CD4-positive, alpha-beta T cell (primary cell): ENCODE measurements at regions not wholly inside any gene's neighbourhood (a gene's known extent, or its start where the extent isn't known, plus 50 kb on each side); places are given as distances from the start of the nearest gene placed in this dataset.

Experiments used
- ATAC-seq: fragments of 200-7000 bp; cut with Tn5 transposase; one replicate; pipeline ENCODE4 v1.10.0; 2022; ENCODE audit warnings: mild to moderate bottlenecking; ENCODE audit not compliant: poor library complexity
- CTCF ChIA-PET: fragments of 350-600 bp; sonication (Branson Sonifier 250); formaldehyde crosslinking; loops from one replicate; lab custom pipeline; 2021; ENCODE audit warnings: antibody characterized with exemption, inconsistent platforms; lab: Charles Lee
- POLR2A ChIA-PET: fragments of 350-600 bp; sonication (Branson Sonifier 250); formaldehyde crosslinking; loops from one replicate; lab custom pipeline; 2021; ENCODE audit warnings: antibody characterized with exemption, inconsistent platforms; lab: Charles Lee
- DNase-seq, 14 experiments: peaks; one replicate each; pipeline ENCODE4 v3.0.0-alpha.2; 2013 to 2020; ENCODE audit warnings: mixed read lengths in 2 of 14
- H3K27ac ChIP-seq, 2 donors: one replicate each; pipeline versions ENCODE4 v1.5.1 to v1.7.0; 2013; ENCODE audit warnings: low read length in 2 of 2, low read depth in 1 of 2, mild to moderate bottlenecking in 1 of 2
- H3K27me3 ChIP-seq, 2 experiments: 1 replicate in 1 of 2; 2 replicates in 1 of 2; pipeline versions ENCODE4 v1.6.1 to v1.7.0; 2013; ENCODE audit warnings: low read length in 2 of 2, control low read depth in 1 of 2, mild to moderate bottlenecking in 1 of 2, moderate library complexity in 1 of 2; ENCODE audit not compliant: insufficient read depth in 2 of 2, control insufficient read depth in 1 of 2
- H3K36me3 ChIP-seq: one replicate; pipeline ENCODE4 v1.6.1; 2013; ENCODE audit warnings: low read length, control low read depth; ENCODE audit not compliant: insufficient read depth
- H3K4me1 ChIP-seq: one replicate; pipeline ENCODE4 v1.6.1; 2013; ENCODE audit warnings: low read length, control low read depth; ENCODE audit not compliant: insufficient read depth
- H3K4me3 ChIP-seq: one replicate; pipeline ENCODE4 v1.5.1; 2013; ENCODE audit warnings: mild to moderate bottlenecking, low read length, moderate library complexity
- H3K9me3 ChIP-seq, 2 experiments: 1 replicate in 1 of 2; 2 replicates in 1 of 2; pipeline versions ENCODE4 v1.6.1 to v1.7.0; 2013; ENCODE audit warnings: low read length in 2 of 2, mild to moderate bottlenecking in 2 of 2, control low read depth in 1 of 2, moderate library complexity in 1 of 2; ENCODE audit not compliant: control insufficient read depth in 1 of 2, insufficient read depth in 1 of 2
- H3K27ac Mint-ChIP-seq: one replicate; pipeline ENCODE4 v1.8.0; 2020; ENCODE audit warnings: mixed read lengths
- H3K27me3 Mint-ChIP-seq: one replicate; pipeline ENCODE4 v1.8.0; 2021; ENCODE audit warnings: mixed read lengths
- H3K36me3 Mint-ChIP-seq: one replicate; pipeline ENCODE4 v1.8.0; 2021; ENCODE audit warnings: low read depth, mixed read lengths
- H3K4me1 Mint-ChIP-seq: one replicate; pipeline ENCODE4 v1.8.0; 2021; ENCODE audit warnings: low read depth, mixed read lengths
- H3K4me3 Mint-ChIP-seq: one replicate; pipeline ENCODE4 v1.8.0; 2020; ENCODE audit warnings: mild to moderate bottlenecking, mixed read lengths
- H3K9me3 Mint-ChIP-seq: one replicate; pipeline ENCODE4 v1.8.0; 2020; ENCODE audit warnings: mixed read lengths
- intact Hi-C, 2 experiments: fragments of 100-400 bp; cut with DNase I in 1 of 2; cut with micrococcal nuclease in 1 of 2; formaldehyde crosslinking; loops; one replicate each; pipeline versions ENCODE4 v1.15.1 to v1.9.0; 2023 to 2025; cut with DNase I, micrococcal nuclease
- TF ChIP-seq, protein P1 (sequence below): fragments of 200-600 bp; IDR thresholded peaks from one replicate; pipeline ENCODE4 v1.8.0; 2022; ENCODE audit warnings: antibody characterized with exemption, mild to moderate bottlenecking

DNA sequence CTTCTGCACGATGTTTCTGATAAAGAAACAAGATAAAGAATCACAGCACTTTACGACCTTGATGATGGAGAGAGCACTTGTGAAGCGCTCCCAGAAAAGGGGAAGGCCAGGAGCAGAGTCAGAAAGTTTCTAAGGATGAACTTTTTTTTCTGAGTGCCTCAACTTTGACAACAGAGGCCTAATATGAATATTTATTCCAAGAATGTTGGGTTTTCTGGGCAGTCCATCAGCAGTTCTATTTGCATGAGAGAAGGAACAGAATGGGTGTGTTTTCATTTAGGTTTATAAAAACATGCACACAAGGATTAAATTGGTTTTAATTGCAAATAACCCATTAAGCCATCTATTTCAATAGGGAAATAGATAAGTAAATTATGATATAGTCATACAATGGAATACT lies 204.9 kb downstream of the SIM1 start:
- ChIA-PET CTCF (no interaction called here), POLR2A (no interaction called here)
- no peak for DNase-seq
- no peaks in the 10 kb centered on the region for H3K27me3 ChIP-seq
- H3K36me3 ChIP-seq = no peaks in the 10 kb centered on the region
- no peak overlapping the region for H3K4me3 Mint-ChIP-seq
- H3K9me3 Mint-ChIP-seq = no peaks in the 10 kb centered on the region
- H3K27ac Mint-ChIP-seq = no peak overlapping the region
- ATAC-seq = no peak
- H3K9me3 ChIP-seq = no peaks in the 10 kb centered on the region
- H3K4me3 ChIP-seq = no peak overlapping the region
- H3K36me3 Mint-ChIP-seq = no peaks in the 10 kb centered on the region
- intact Hi-C loops = no loop called here
- TF ChIP-seq, protein P1, sequence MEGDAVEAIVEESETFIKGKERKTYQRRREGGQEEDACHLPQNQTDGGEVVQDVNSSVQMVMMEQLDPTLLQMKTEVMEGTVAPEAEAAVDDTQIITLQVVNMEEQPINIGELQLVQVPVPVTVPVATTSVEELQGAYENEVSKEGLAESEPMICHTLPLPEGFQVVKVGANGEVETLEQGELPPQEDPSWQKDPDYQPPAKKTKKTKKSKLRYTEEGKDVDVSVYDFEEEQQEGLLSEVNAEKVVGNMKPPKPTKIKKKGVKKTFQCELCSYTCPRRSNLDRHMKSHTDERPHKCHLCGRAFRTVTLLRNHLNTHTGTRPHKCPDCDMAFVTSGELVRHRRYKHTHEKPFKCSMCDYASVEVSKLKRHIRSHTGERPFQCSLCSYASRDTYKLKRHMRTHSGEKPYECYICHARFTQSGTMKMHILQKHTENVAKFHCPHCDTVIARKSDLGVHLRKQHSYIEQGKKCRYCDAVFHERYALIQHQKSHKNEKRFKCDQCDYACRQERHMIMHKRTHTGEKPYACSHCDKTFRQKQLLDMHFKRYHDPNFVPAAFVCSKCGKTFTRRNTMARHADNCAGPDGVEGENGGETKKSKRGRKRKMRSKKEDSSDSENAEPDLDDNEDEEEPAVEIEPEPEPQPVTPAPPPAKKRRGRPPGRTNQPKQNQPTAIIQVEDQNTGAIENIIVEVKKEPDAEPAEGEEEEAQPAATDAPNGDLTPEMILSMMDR = no peak
- H3K4me1 ChIP-seq = no peaks in the 10 kb centered on the region
- H3K4me1 Mint-ChIP-seq = no peaks in the 10 kb centered on the region
- H3K27ac ChIP-seq = no peak overlapping the region
- H3K27me3 Mint-ChIP-seq = no peaks in the 10 kb centered on the region

DNA sequence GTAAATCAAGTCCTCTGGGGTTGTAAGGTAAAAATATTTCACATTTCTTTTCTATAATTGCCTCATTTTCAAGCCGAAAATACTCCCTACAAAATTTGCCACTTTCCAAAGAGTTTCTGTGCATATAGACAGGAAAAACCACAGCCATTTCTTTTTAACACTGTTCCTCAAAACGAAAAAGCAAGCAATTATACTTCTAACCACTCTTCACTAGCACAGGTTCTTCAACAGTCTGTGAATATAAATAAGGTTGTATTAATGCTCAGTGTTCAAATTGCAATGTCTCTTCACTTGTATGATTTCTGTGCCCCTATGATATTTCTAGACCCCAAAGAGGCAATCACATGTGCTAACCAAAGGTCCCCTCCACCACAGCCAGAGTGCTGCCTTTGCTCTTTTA lies 206.0 kb downstream of the SIM1 start:
- intact Hi-C loops = no loop called here
- Histone ChIP-seq H3K27me3 (no peaks in the 10 kb centered on the region), H3K4me3 (no peak overlapping the region), H3K9me3 (no peaks in the 10 kb centered on the region), H3K36me3 (no peaks in the 10 kb centered on the region), H3K4me1 (no peaks in the 10 kb centered on the region), H3K27ac (no peak overlapping the region)
- ATAC-seq (no peak), DNase-seq (no peak)
- H3K4me3 Mint-ChIP-seq = no peak overlapping the region
- ChIA-PET CTCF (no interaction called here), POLR2A (no interaction called here)
- no peaks in the 10 kb centered on the region for H3K4me1 Mint-ChIP-seq
- no peaks in the 10 kb centered on the region for H3K27me3 Mint-ChIP-seq
- no peak overlapping the region for H3K27ac Mint-ChIP-seq
- TF ChIP-seq, protein P1 = no peak
- no peaks in the 10 kb centered on the region for H3K36me3 Mint-ChIP-seq
- H3K9me3 Mint-ChIP-seq = no peaks in the 10 kb centered on the region

DNA sequence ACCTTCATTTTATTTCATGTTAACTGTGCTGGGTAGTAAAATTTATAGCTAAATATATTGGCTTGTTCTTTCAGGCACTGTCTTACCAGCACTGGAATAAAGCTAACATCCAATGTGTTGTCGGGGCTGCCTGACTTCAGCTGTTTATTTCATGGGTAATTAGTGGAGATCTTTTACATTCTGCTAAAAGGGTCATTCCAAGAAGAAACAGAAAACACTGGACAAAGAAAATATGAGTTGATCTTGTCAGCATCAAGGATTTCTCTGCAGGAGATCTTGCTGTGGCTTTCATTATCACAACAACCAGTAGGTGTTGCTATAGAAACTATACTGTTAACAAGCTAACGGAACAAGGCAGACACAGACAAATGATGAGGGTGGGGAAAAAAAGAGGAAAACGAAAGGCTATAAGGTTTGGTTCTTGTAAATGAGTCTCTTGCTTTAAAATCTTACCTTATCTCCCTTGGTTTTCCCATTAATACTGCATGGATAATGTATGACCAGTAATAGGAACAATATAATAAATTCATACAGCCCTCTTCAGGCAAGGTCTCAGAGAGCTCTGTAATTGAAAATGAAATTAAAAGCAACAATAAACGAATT lies 206.8 kb downstream of the SIM1 start:
- DNase-seq (peak in 2 of 14 experiments; percentile 4 to 39), ATAC-seq (no peak)
- Histone ChIP-seq H3K27ac (no peak overlapping the region), H3K36me3 (no peaks in the 10 kb centered on the region), H3K9me3 (no peaks in the 10 kb centered on the region), H3K4me3 (no peak overlapping the region), H3K4me1 (no peaks in the 10 kb centered on the region), H3K27me3 (no peaks in the 10 kb centered on the region)
- POLR2A ChIA-PET = no interaction called here
- H3K36me3 Mint-ChIP-seq = no peaks in the 10 kb centered on the region
- TF ChIP-seq, protein P1 = no peak
- CTCF ChIA-PET = no interaction called here
- no peak overlapping the region for H3K4me3 Mint-ChIP-seq
- no peaks in the 10 kb centered on the region for H3K9me3 Mint-ChIP-seq
- no peaks in the 10 kb centered on the region for H3K27me3 Mint-ChIP-seq
- no peaks in the 10 kb centered on the region for H3K4me1 Mint-ChIP-seq
- no peak overlapping the region for H3K27ac Mint-ChIP-seq
- intact Hi-C loops = no loop called here
